ENCODE measurements at regions not wholly inside any gene's neighbourhood (a gene's known extent, or its start where the extent isn't known, plus 50 kb on each side); places are given as distances from the start of the nearest gene placed in this dataset.

DNA sequence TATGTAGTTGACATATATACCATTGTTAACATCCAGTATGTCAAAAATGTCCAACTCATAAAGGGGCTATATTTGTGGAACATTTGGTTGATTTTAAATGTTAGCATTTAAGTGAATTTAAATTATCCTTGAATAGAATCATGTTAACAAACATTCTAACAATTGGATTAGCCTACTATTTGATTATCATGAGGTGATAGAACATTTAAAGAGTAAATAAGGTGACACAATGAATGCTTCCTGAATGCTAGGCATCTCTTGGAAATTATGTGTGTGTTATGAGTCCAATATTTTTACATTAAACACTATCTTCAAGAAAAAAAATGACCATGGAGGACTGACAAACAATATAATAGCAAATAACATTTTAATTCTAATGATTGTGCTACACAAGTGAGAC, 901.9 kb upstream of the AGA start:
- no peaks in the 10 kb centered on the region for H3K4me1 ChIP-seq (ENCODE audit: control insufficient read depth in 1 of 2, insufficient read depth in 2 of 2, low read length in 2 of 2)
- RAD21 ChIA-PET (ENCODE audit: low non-redundant PET in 1 of 2, low total read pairs in 2 of 2, uncharacterized antibody in 2 of 2, unreplicated experiment in 2 of 2): no interaction called here
- no peaks in the 10 kb centered on the region for H3K27me3 ChIP-seq (ENCODE audit: insufficient read depth, low read length)
- no peaks in the 10 kb centered on the region for H3K9me2 ChIP-seq (ENCODE audit: insufficient read depth)
- no peak overlapping the region for H3K27ac ChIP-seq (ENCODE audit: low read depth, low read length)
- H3K4me3 ChIP-seq (replicated peaks in 1 of 2; ENCODE audit: low read depth in 1 of 2, low read length in 2 of 2): no peak overlapping the region
- BruUV-seq (replicated peaks): no TSS peak
- ATAC-seq: no peak
- no peak for TF ChIP-seq SIN3A (IDR thresholded peaks at IDR 0.05; ENCODE audit: low read depth)
- no peak for TF ChIP-seq RAD21 (IDR thresholded peaks at IDR 0.05; ENCODE audit: low read depth)
- no peak for TF ChIP-seq YY1 (IDR thresholded peaks at IDR 0.05; ENCODE audit: extremely low read depth, insufficient replicate concordance, low read depth, low read length)
- no peak for TF ChIP-seq REST (IDR thresholded peaks at IDR 0.05; ENCODE audit: low read depth)
- TF ChIP-seq POLR2A (IDR thresholded peaks at IDR 0.05; ENCODE audit: borderline replicate concordance, extremely low read depth, insufficient read depth, insufficient read length): no peak
- TF ChIP-seq SRF (IDR thresholded peaks at IDR 0.05; ENCODE audit: low read depth): no peak
- TF ChIP-seq EZH2 (IDR thresholded peaks at IDR 0.05): no peak
- TF ChIP-seq ELF1 (IDR thresholded peaks at IDR 0.05; ENCODE audit: borderline replicate concordance, low read depth): no peak
- TF ChIP-seq SP1 (IDR thresholded peaks at IDR 0.05; ENCODE audit: low read depth): no peak
- TF ChIP-seq CBX3 (IDR thresholded peaks at IDR 0.05; ENCODE audit: low read depth): no peak
- no peak for TF ChIP-seq ZFX (IDR thresholded peaks at IDR 0.05)
- no peak for TF ChIP-seq CTCF (IDR thresholded peaks at IDR 0.05 in 2 of 3, conservative IDR thresholded peaks at IDR 0.05 in 1 of 3; ENCODE audit: borderline replicate concordance in 1 of 3, insufficient read depth in 1 of 3, low read depth in 2 of 3, low read length in 2 of 3)
- no peak for TF ChIP-seq EZH2phosphoT487 (IDR thresholded peaks at IDR 0.05; ENCODE audit: borderline replicate concordance)
- no peak for TF ChIP-seq JUND (IDR thresholded peaks at IDR 0.05)
- no peak for TF ChIP-seq FOSL1 (IDR thresholded peaks at IDR 0.05; ENCODE audit: low read depth)
- DNase-seq (ENCODE audit: low read depth, low spot score): no peak
- no peaks in the 10 kb centered on the region for H3K36me3 ChIP-seq (ENCODE audit: control insufficient read depth in 1 of 2, insufficient read depth in 2 of 2, low read length in 2 of 2)
- H4K20me1 ChIP-seq (ENCODE audit: insufficient read depth): no peaks in the 10 kb centered on the region
- intact Hi-C loops (cut with micrococcal nuclease): no loop called here
- H3K9me3 ChIP-seq (ENCODE audit: control insufficient read depth in 1 of 2, insufficient read depth in 1 of 2, low read depth in 1 of 2, low read length in 2 of 2): no peaks in the 10 kb centered on the region
- H2AFZ ChIP-seq (ENCODE audit: low read depth, low read length, poor library complexity, severe bottlenecking): no peak overlapping the region
- POLR2A ChIA-PET: no interaction called here
- no peak overlapping the region for H3K9ac ChIP-seq (ENCODE audit: low read length)
- CTCF ChIA-PET: no interaction called here
- no peak overlapping the region for H3K4me2 ChIP-seq (ENCODE audit: low read length)
- H3K79me2 ChIP-seq (ENCODE audit: insufficient read depth, low read length): no peaks in the 10 kb centered on the region

Measured in HCT116 (cell line).